K562 (cell line): ENCODE measurements at regions not wholly inside any gene's neighbourhood (a gene's known extent, or its start where the extent isn't known, plus 50 kb on each side); places are given as distances from the start of the nearest gene placed in this dataset.

ENCODE experiments used
- ATAC-seq: fragments of 200-7000 bp; cut with Tn5 transposase; 3 replicates; pipeline ENCODE4 v1.9.1; 2020; ENCODE audit warnings: moderate library complexity
- BruUV-seq: library from RNA; stranded (reverse); fragments of 400-500 nt; replicated peaks from 2 replicates; lab custom pipeline; 2021; lab: Mats Ljungman, UMichigan
- CTCF ChIA-PET: fragments of 300-600 bp; formaldehyde crosslinking; extraction: SDS; loops from one replicate; lab custom pipeline; 2021; ENCODE audit warnings: low intra/inter-chr PET ratio; lab: Yijun Ruan, JAX
- POLR2A ChIA-PET: fragments of 300-600, 350-650 bp; sonication (Branson Sonifier 250); formaldehyde crosslinking; extraction: SDS; loops from one replicate; lab custom pipeline; 2021; ENCODE audit warnings: antibody characterized with exemption, inconsistent platforms; lab: Yijun Ruan, JAX
- DNase-seq, 4 experiments: peaks; one replicate each; pipeline versions ENCODE4 v3.0.0 to v3.0.0-alpha.2; 2011 to 2018; ENCODE audit warnings: low spot score in 3 of 4, mixed read lengths in 3 of 4; ENCODE audit errors: extremely low read depth in 1 of 4
- FAIRE-seq: peaks from 2 replicates; lab custom pipeline; 2011; peaks lifted over from hg19 to GRCh38; lab: Jason Lieb, UNC
- H2AFZ ChIP-seq: 2 replicates; pipeline ENCODE4 v1.6.0; 2011; ENCODE audit warnings: low read depth, low read length, control low read depth, inconsistent platforms
- H3K27ac ChIP-seq: fragments of 200-600 bp; 3 replicates; pipeline ENCODE4 v1.8.0; 2011; ENCODE audit warnings: low read depth, mild to moderate bottlenecking, control low read depth, inconsistent platforms, low read length, moderate library complexity, mixed read lengths; ENCODE audit errors: extremely low read depth
- H3K27me3 ChIP-seq, 2 experiments: fragments of 300-600 bp in 1 of 2; 2 replicates in 1 of 2; 3 replicates in 1 of 2; pipeline versions ENCODE4 v1.6.0 to v1.8.0; 2011; ENCODE audit warnings: inconsistent platforms in 2 of 2, low read length in 2 of 2, mild to moderate bottlenecking in 1 of 2, mixed read lengths in 1 of 2, moderate library complexity in 1 of 2; ENCODE audit not compliant: control insufficient read depth in 2 of 2, insufficient read depth in 2 of 2
- H3K36me3 ChIP-seq: fragments of 300-600 bp; 3 replicates; pipeline ENCODE4 v1.8.0; 2011; ENCODE audit warnings: mild to moderate bottlenecking, low read length, inconsistent platforms; ENCODE audit not compliant: control insufficient read depth, insufficient read depth
- H3K4me1 ChIP-seq, 2 experiments: fragments of 200-600 bp in 1 of 2; replicated peaks in 1 of 2; 2 replicates in 1 of 2; 3 replicates in 1 of 2; pipeline versions ENCODE4 v1.5.1 to v1.8.0; 2011; ENCODE audit warnings: inconsistent platforms in 2 of 2, low read length in 2 of 2, mild to moderate bottlenecking in 1 of 2, mixed read lengths in 1 of 2, moderate library complexity in 1 of 2; ENCODE audit not compliant: control insufficient read depth in 2 of 2, insufficient read depth in 2 of 2
- H3K4me2 ChIP-seq: 2 replicates; pipeline ENCODE4 v1.6.1; 2011; ENCODE audit warnings: low read length, control low read depth, inconsistent platforms, mixed read lengths; ENCODE audit not compliant: insufficient read depth
- H3K4me3 ChIP-seq: fragments of 200-600 bp; sonication (generic), shearing (Covaris generic); 2 replicates; pipeline ENCODE4 v1.5.1; 2016; ENCODE audit warnings: control low read depth, inconsistent platforms
- H3K79me2 ChIP-seq: fragments of 200-600 bp; 3 replicates; pipeline ENCODE4 v1.8.0; 2011; ENCODE audit warnings: low read length, inconsistent platforms; ENCODE audit not compliant: control insufficient read depth, insufficient read depth
- H3K9ac ChIP-seq, 2 experiments: 2 replicates each; pipeline versions ENCODE4 v1.6.0 to v1.6.1; 2011; ENCODE audit warnings: low read depth in 2 of 2, low read length in 2 of 2, control low read depth in 1 of 2, inconsistent platforms in 1 of 2, mild to moderate bottlenecking in 1 of 2, mixed read lengths in 1 of 2; ENCODE audit not compliant: insufficient read depth in 1 of 2
- H3K9me1 ChIP-seq: one replicate; pipeline ENCODE4 v1.6.0; 2011; ENCODE audit warnings: inconsistent platforms, mild to moderate bottlenecking, low read length, moderate library complexity; ENCODE audit not compliant: control insufficient read depth, insufficient read depth
- H3K9me3 ChIP-seq: replicated peaks from 2 replicates; pipeline ENCODE4 v1.5.1; 2011; ENCODE audit warnings: low read depth, low read length, inconsistent platforms; ENCODE audit not compliant: control insufficient read depth, insufficient read depth
- H4K20me1 ChIP-seq: replicated peaks from 2 replicates; pipeline ENCODE4 v1.6.1; 2011; ENCODE audit warnings: low read length, inconsistent platforms, mixed read lengths; ENCODE audit not compliant: control insufficient read depth, insufficient read depth
- JUND ChIP-seq, 2 experiments: IDR thresholded peaks; 2 replicates in 1 of 2; 3 replicates in 1 of 2; pipeline ENCODE4 v1.6.1; 2011; ENCODE audit warnings: borderline replicate concordance in 2 of 2, low read depth in 2 of 2, low read length in 2 of 2, improper control_type of control experiment in 1 of 2, missing biosample characterization in 1 of 2, missing genetic modification characterization in 1 of 2, missing genetic modification reagents in 1 of 2
- LARP7 ChIP-seq: fragments of 450-650 bp; IDR thresholded peaks from 2 replicates; pipeline ENCODE4 v1.6.1; 2016
- NR4A1 ChIP-seq, 2 experiments: fragments of 250-450 bp in 1 of 2; fragments of 450-650 bp in 1 of 2; sonication (Bioruptor Pico) in 1 of 2; IDR thresholded peaks; 2 replicates each; pipeline versions ENCODE4 v1.4.0 to v1.6.1; 2016 to 2020; ENCODE audit warnings: mild to moderate bottlenecking in 2 of 2, missing compliant biosample characterization in 1 of 2, missing genetic modification characterization in 1 of 2, moderate library complexity in 1 of 2
- SP1 ChIP-seq: sonication (generic); formaldehyde crosslinking; IDR thresholded peaks from 2 replicates; pipeline ENCODE4 v1.8.1; 2022; ENCODE audit warnings: mild to moderate bottlenecking, missing genetic modification reagents
- TCF7 ChIP-seq: sonication (generic); IDR thresholded peaks from 2 replicates; pipeline ENCODE4 v1.6.1; 2016; ENCODE audit warnings: antibody characterized with exemption, borderline replicate concordance
- in situ Hi-C: fragments of 300-500 bp; cut with MboI; formaldehyde crosslinking; loops from 4 replicates; pipeline ENCODE4 v1.15.0; 2018; ENCODE audit warnings: inconsistent platforms, mixed read lengths
- intact Hi-C: fragments of 100-400 bp; cut with micrococcal nuclease; formaldehyde crosslinking; loops from 2 replicates; pipeline ENCODE4 v1.14.2; 2022
- TF ChIP-seq, protein P1 (sequence below), 2 experiments: fragments of 450-650 bp; IDR thresholded peaks; 2 replicates each; pipeline ENCODE4 v1.6.1; 2016
- TF ChIP-seq, protein P2 (sequence below): IDR thresholded peaks from 2 replicates; pipeline ENCODE4 v1.6.1; 2016; ENCODE audit warnings: missing genetic modification characterization, missing compliant biosample characterization
- TF ChIP-seq, protein P3 (sequence below): fragments of 250-450 bp; sonication (Bioruptor Pico); IDR thresholded peaks from 2 replicates; pipeline ENCODE4 v1.8.0; 2021; ENCODE audit warnings: moderate library complexity, mild to moderate bottlenecking, inconsistent platforms
- TF ChIP-seq, protein P4 (sequence below): fragments of 150-350 bp; IDR thresholded peaks from 2 replicates; pipeline ENCODE4 v1.6.1; 2014; ENCODE audit warnings: low read depth, mild to moderate bottlenecking, low read length, borderline replicate concordance
- TF ChIP-seq, protein P5 (sequence below): fragments of 250-450 bp; sonication (Bioruptor Pico); IDR thresholded peaks from 2 replicates; pipeline ENCODE4 v1.8.0; 2021; ENCODE audit warnings: moderate library complexity, mild to moderate bottlenecking, inconsistent platforms
- TF ChIP-seq, protein P6 (sequence below): sonication (generic); formaldehyde crosslinking; IDR thresholded peaks from 2 replicates; pipeline ENCODE4 v1.8.0; 2022; ENCODE audit warnings: mild to moderate bottlenecking, missing genetic modification reagents, borderline replicate concordance

DNA sequence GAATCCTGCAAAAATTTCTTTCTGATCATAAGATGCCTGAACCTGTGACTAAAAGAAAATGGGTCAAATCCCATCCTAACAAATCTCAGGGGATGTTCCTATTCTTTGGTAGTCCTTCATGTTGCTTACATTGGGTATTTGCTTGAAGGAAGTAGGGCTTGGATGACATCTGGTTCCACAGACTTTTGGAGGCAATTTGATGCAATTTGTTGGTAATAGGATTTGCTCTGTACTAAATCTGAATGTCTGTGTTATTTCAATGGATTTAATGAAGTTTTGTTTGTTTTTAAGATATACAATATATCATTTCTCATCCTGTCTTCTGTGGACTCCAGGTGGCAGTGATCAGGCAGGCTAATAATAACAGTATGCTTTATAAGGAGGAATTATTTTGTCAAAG lies 457.9 kb downstream of the ZSWIM6 start:
- Histone ChIP-seq H4K20me1 (no peaks in the 10 kb centered on the region), H3K36me3 (no peaks in the 10 kb centered on the region), H3K4me3 (no peak overlapping the region), H3K9ac (no peak overlapping the region), H2AFZ (no peak overlapping the region), H3K4me1 (no peaks in the 10 kb centered on the region), H3K79me2 (no peaks in the 10 kb centered on the region), H3K9me3 (no peaks in the 10 kb centered on the region), H3K4me2 (no peak overlapping the region), H3K9me1 (no peaks in the 10 kb centered on the region), H3K27ac (no peak overlapping the region), H3K27me3 (no peaks in the 10 kb centered on the region; a peak in 1 of 5 replicates)
- no TSS peak for BruUV-seq
- ATAC-seq, result no peak
- CTCF ChIA-PET, result no interaction called here
- intact Hi-C loops (no loop called here), in situ Hi-C loops (no loop called here)
- POLR2A ChIA-PET, result no interaction called here
- no peak for FAIRE-seq
- DNase-seq, result no peak
- TF ChIP-seq, protein P1, sequence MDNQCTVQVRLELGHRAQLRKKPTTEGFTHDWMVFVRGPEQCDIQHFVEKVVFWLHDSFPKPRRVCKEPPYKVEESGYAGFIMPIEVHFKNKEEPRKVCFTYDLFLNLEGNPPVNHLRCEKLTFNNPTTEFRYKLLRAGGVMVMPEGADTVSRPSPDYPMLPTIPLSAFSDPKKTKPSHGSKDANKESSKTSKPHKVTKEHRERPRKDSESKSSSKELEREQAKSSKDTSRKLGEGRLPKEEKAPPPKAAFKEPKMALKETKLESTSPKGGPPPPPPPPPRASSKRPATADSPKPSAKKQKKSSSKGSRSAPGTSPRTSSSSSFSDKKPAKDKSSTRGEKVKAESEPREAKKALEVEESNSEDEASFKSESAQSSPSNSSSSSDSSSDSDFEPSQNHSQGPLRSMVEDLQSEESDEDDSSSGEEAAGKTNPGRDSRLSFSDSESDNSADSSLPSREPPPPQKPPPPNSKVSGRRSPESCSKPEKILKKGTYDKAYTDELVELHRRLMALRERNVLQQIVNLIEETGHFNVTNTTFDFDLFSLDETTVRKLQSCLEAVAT (IDR thresholded peaks at IDR 0.05), result no peak
- TF ChIP-seq, protein P2, sequence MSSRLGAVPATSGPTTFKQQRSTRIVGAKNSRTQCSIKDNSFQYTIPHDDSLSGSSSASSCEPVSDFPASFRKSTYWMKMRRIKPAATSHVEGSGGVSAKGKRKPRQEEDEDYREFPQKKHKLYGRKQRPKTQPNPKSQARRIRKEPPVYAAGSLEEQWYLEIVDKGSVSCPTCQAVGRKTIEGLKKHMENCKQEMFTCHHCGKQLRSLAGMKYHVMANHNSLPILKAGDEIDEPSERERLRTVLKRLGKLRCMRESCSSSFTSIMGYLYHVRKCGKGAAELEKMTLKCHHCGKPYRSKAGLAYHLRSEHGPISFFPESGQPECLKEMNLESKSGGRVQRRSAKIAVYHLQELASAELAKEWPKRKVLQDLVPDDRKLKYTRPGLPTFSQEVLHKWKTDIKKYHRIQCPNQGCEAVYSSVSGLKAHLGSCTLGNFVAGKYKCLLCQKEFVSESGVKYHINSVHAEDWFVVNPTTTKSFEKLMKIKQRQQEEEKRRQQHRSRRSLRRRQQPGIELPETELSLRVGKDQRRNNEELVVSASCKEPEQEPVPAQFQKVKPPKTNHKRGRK (tag), result no peak
- TF ChIP-seq JUND (IDR thresholded peaks at IDR 0.05; ENCODE audit: borderline replicate concordance, low read depth, low read length), result no peak
- no peak for TF ChIP-seq JUND (tag; IDR thresholded peaks at IDR 0.05; ENCODE audit: borderline replicate concordance, low read depth, low read length)
- no peak for TF ChIP-seq SP1 (CRISPR knock-in tag)
- no peak for TF ChIP-seq LARP7
- TF ChIP-seq, protein P3, sequence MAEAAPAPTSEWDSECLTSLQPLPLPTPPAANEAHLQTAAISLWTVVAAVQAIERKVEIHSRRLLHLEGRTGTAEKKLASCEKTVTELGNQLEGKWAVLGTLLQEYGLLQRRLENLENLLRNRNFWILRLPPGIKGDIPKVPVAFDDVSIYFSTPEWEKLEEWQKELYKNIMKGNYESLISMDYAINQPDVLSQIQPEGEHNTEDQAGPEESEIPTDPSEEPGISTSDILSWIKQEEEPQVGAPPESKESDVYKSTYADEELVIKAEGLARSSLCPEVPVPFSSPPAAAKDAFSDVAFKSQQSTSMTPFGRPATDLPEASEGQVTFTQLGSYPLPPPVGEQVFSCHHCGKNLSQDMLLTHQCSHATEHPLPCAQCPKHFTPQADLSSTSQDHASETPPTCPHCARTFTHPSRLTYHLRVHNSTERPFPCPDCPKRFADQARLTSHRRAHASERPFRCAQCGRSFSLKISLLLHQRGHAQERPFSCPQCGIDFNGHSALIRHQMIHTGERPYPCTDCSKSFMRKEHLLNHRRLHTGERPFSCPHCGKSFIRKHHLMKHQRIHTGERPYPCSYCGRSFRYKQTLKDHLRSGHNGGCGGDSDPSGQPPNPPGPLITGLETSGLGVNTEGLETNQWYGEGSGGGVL, result no peak
- TF ChIP-seq, protein P4, sequence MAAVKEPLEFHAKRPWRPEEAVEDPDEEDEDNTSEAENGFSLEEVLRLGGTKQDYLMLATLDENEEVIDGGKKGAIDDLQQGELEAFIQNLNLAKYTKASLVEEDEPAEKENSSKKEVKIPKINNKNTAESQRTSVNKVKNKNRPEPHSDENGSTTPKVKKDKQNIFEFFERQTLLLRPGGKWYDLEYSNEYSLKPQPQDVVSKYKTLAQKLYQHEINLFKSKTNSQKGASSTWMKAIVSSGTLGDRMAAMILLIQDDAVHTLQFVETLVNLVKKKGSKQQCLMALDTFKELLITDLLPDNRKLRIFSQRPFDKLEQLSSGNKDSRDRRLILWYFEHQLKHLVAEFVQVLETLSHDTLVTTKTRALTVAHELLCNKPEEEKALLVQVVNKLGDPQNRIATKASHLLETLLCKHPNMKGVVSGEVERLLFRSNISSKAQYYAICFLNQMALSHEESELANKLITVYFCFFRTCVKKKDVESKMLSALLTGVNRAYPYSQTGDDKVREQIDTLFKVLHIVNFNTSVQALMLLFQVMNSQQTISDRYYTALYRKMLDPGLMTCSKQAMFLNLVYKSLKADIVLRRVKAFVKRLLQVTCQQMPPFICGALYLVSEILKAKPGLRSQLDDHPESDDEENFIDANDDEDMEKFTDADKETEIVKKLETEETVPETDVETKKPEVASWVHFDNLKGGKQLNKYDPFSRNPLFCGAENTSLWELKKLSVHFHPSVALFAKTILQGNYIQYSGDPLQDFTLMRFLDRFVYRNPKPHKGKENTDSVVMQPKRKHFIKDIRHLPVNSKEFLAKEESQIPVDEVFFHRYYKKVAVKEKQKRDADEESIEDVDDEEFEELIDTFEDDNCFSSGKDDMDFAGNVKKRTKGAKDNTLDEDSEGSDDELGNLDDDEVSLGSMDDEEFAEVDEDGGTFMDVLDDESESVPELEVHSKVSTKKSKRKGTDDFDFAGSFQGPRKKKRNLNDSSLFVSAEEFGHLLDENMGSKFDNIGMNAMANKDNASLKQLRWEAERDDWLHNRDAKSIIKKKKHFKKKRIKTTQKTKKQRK, result no peak
- TF ChIP-seq, protein P5, sequence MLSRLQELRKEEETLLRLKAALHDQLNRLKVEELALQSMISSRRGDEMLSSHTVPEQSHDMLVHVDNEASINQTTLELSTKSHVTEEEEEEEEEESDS (CRISPR knock-in tag), result no peak
- no peak for TF ChIP-seq TCF7
- TF ChIP-seq, protein P6, sequence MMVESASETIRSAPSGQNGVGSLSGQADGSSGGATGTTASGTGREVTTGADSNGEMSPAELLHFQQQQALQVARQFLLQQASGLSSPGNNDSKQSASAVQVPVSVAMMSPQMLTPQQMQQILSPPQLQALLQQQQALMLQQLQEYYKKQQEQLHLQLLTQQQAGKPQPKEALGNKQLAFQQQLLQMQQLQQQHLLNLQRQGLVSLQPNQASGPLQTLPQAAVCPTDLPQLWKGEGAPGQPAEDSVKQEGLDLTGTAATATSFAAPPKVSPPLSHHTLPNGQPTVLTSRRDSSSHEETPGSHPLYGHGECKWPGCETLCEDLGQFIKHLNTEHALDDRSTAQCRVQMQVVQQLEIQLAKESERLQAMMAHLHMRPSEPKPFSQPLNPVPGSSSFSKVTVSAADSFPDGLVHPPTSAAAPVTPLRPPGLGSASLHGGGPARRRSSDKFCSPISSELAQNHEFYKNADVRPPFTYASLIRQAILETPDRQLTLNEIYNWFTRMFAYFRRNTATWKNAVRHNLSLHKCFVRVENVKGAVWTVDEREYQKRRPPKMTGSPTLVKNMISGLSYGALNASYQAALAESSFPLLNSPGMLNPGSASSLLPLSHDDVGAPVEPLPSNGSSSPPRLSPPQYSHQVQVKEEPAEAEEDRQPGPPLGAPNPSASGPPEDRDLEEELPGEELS (CRISPR knock-in tag), result no peak
- TF ChIP-seq NR4A1 (CRISPR knock-in tag; IDR thresholded peaks at IDR 0.05), result no peak
- no peak for TF ChIP-seq NR4A1 (tag; IDR thresholded peaks at IDR 0.05)
